ENCODE measurements at regions not wholly inside any gene's neighbourhood (a gene's known extent, or its start where the extent isn't known, plus 50 kb on each side); places are given as distances from the start of the nearest gene placed in this dataset.

DNA sequence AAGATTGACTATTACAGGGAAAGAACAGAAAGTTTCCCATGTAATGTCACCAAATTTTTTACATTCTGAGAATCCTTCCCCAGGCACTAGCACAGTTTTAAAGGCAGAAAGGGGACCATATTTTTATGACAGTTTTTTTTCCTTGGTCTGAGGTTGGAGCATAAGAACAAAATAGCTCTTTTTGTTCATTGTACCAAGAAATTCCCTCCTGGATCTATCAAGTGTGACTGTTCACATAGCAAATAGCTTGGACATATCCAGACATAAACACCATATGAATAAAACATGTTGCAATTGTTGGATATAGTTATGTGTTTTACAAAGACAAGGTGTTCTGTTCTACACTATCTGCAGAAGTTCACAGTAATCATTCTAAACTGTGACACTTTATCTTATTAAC is 182.4 kb upstream of the ADGRL2 start:
- H3K4me3 ChIP-seq (ENCODE audit: low read length) = no peak overlapping the region
- no peak for TF ChIP-seq ZNF274 (IDR thresholded peaks at IDR 0.05; ENCODE audit: low read depth, low read length)

DNA sequence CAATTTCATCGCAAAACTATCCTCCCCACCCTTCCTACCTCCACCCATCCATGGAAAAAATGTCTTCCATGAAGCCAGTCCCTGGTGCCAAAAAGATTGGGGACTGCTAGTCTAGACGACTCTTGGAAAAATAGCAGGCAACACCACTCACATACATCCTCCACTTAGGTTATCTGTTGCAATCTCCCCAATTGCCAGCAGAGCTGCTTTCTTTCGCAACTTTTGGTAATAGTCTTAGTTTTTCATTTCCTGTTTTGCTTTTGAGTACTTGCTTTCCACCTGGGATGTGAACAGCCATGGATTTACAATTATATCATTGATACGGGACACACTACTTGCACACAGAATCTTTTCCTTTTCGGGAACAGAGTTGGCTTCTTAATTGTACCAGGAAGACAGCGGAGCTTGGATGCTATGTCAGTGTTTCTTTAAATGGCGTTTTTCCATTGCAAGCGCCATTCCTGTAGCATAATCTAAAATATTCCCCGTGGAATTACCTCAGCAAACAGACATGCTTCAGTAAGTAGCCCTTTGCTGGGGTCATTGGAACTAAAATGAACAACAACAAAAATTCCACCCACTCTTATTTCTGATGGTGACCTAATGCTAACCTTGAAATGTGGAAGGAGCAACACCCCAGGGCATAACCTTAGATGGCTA is 183.3 kb upstream of the ADGRL2 start:
- TF ChIP-seq ZNF274 (IDR thresholded peaks at IDR 0.05; ENCODE audit: low read depth, low read length) = no peak
- H3K4me3 ChIP-seq (ENCODE audit: low read length) = no peak overlapping the region

DNA sequence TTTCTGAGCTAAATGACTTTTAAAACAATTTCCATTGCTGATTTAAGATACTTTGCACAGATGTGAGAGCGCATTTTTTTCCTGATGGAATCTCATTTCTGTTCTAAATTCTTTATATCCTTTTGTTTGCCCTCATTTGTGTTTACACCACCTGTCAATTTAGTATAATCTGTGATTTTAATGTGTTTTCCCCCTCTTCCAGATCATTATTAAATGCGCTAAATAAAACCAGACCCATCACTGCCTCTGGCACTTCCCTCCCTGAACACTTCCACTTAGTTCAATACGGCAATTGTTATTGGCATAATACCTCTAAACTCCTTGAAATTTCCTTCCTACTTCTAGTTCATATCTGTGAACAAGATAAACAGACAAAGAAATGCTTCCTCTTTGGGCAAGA is 186.9 kb upstream of the ADGRL2 start:
- no peak for TF ChIP-seq ZNF274 (IDR thresholded peaks at IDR 0.05; ENCODE audit: low read depth, low read length)
- no peak overlapping the region for H3K4me3 ChIP-seq (ENCODE audit: low read length)

DNA sequence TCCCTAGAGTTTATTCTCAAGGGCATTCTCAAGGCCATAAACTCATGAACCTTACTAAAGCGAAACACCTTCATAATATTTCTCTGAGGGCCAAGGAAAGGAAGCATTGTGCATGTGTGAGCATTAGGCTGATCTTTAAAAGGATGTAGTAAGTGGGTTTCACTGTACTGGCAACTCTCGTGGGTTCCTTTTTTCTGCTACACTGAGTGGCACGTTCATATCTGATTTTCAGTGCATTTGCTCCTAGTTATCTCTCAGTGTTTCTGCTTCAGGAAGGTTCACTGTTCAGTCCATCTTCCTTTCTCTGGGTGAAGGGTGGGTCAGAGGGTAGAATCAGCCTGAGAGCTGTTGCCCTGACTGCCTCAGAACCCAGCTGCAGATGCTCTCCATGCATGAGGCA is 192.8 kb upstream of the ADGRL2 start:
- H3K4me3 ChIP-seq (ENCODE audit: low read length) = no peak overlapping the region
- TF ChIP-seq ZNF274 (IDR thresholded peaks at IDR 0.05; ENCODE audit: low read depth, low read length) = no peak

DNA sequence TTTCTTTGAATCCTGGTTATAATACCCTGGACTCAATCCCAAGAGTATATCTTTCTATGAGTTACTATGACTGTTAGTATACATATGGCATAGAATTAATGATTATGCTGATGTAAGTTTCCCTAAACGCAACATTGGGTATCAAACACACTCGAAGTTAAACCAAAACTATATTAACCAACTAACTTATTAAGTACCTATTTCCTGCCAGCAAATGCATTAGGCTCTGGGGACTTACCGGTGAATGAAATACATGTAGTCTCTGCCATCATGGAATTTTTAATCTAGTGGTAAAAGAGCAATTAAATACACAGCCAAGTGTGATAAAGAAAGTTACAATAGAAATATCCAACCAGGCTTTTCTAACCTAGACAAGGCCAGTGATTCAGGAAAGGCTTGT is 193.6 kb upstream of the ADGRL2 start:
- no peak for TF ChIP-seq ZNF274 (IDR thresholded peaks at IDR 0.05; ENCODE audit: low read depth, low read length)
- H3K4me3 ChIP-seq (ENCODE audit: low read length) = no peak overlapping the region

DNA sequence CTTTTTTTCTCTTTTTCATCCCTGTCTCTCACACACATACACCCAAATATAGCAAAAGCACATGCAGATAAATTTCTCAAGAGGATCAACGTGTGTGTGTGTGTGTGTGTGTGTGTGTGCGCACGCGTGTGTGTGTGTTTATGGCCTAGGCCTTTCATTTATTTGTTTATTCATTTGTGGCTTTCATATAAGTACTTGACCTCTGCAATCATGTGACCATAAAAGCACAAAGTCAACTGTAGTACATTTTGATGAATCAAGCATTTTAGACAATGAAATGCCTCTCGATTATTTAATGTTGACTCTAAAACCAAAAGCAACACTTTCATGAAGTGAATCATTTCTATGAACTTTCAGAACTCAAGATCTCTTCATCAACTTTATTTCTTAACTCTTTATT is 194.1 kb upstream of the ADGRL2 start:
- H3K4me3 ChIP-seq (ENCODE audit: low read length) = no peak overlapping the region
- TF ChIP-seq ZNF274 (IDR thresholded peaks at IDR 0.05; ENCODE audit: low read depth, low read length) = no peak

DNA sequence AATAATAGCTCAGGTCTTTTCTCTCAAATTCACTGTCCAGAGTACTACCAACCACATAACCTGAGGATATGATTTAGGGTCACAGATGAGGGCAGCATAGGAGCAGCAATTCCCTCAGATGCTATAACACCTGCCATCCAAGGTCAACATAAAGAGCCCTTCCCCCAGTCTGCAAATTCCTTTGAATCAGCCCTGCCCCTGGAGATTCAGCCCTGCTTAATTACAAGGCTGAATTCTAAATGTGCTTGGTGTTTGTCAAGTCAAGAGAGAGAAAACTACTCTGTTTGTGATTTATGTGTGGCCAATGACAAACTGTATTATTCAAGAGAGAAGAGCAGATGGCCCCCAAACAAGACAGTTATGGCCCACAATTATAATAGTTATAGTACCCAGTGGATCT is 195.7 kb upstream of the ADGRL2 start:
- no peak overlapping the region for H3K4me3 ChIP-seq (ENCODE audit: low read length)
- TF ChIP-seq ZNF274 (IDR thresholded peaks at IDR 0.05; ENCODE audit: low read depth, low read length) = no peak

DNA sequence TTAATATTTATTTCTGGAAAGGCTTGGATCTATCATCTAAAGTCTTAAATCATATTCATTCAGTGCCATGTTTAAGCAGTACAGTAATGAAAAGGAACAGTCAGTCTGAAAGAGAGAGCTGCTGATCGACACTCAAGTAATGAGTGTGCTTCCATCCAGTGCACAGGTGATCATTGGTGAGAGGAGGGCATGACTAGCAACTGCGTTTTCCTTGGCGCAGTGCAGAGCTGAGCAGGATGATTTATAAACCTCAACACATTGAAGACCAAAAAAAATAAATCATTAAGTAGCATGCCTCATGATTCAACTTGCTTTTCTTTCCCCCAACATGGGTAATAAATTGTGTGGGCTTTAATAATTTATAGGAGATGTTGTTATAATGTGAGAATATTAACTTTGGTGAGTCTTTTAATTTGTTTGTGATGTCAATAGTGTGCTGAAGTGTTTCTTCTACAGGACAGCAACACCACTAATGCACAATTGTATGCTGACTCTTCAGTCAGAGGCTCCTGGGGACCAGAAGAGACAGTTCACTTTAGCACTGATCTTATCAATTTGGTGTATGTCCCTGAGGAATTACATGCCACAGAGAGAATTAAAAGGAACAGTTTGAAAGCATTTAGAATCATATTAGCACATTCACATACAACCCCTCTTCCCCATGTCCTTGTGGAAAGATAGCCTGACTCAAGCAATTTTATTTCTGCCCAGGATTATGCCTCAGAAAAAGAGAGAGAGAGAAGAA is 199.7 kb upstream of the ADGRL2 start:
- TF ChIP-seq ZNF274 (IDR thresholded peaks at IDR 0.05; ENCODE audit: low read depth, low read length) = no peak

DNA sequence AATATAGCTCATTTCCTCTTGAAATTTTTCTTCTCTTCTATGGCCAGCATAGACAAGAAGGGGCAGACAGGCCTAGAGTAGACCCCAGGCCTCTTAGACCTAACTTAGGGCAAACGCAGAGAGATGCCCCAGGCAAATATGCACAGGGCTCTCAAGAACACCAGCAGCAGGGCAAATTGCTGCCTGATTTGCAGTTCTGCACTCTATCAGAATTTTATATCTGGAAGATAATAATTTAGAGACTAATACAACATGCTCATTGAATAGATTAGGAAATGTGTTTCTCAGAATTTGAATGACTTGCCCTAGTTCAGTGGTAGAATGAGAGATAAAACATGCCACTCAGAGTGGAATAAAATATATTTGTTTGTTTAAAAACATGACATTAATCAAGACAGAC is 200.4 kb upstream of the ADGRL2 start:
- TF ChIP-seq ZNF274 (IDR thresholded peaks at IDR 0.05; ENCODE audit: low read depth, low read length) = no peak
- no peak overlapping the region for H3K4me3 ChIP-seq (ENCODE audit: low read length)

More for the DNA sequence above, 199.7 kb upstream of the ADGRL2 start:
- H3K4me3 ChIP-seq (ENCODE audit: low read length) = no peak overlapping the region

DNA sequence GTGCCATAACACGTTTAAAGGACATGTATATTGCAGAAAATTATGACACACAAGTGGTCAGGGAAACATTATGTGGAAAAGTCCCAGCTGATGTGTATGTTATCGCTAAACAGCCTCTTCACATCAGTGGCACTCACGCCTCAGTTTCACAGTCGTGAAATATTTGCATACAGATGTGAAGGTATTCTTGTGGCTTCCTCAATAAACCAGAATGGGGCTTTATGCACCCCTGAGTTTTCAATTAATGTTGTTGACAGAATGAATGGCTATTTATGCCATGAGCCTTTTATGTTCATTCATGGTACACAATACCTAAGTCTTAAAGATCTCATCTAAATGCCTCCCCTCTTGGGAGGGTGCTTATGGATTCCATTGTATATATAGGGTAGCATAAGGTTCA is 202.1 kb upstream of the ADGRL2 start:
- no peak for TF ChIP-seq ZNF274 (IDR thresholded peaks at IDR 0.05; ENCODE audit: low read depth, low read length)
- H3K4me3 ChIP-seq (ENCODE audit: low read length) = no peak overlapping the region

DNA sequence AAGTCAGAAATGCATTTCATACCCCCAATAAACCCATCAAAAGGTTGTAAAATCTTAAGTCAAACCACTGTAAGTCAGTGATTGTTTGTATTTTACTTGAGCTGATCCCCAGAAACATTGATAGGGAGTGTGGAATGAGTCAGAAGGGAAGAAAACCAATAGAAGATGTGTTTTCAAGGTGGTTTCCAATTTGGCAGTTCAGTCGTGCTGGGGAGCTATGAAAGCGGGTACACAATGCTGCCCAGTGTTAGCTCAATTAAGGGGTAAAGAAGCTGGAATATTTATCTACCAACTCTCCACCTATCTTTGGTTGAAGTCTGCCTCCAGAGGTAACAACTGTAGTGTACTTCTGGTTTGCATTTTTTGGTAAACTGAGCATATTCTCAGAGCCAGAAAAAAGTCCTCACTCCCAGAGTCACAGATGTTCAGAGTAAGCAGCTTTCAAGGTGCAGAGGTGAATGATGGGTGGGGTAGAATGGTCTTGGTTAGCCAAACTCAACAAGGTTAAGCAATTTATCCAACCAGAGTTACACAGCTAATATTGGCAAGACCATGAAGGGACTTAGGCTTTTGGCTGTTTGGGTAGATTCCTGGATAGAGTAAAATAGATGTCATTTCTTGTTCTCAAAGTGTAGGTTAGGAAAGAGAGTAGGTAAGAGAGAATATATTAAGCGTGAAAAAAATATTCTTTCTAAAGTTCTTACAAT is 202.9 kb upstream of the ADGRL2 start:
- H3K4me3 ChIP-seq (ENCODE audit: low read length) = no peak overlapping the region
- no peak for TF ChIP-seq ZNF274 (IDR thresholded peaks at IDR 0.05; ENCODE audit: low read depth, low read length)

DNA sequence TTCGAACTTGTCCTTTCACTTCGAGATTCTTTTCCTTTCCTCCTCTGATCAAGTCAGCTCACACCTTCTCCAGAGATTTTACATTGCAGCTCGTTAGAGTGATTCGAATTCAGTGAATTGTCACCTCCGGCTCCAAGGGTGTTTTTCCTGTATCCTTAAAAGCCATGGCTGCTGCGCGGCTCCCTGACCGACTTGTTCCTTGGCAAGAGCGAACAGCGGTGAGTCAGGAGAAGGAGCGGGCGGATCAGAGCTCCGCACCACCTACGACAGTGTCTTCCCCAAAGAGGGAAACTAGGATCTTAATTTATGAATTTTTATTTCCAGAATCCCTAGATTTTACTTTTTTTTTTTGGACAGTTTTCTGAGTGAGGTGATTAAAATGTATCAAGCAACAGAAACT is 204.4 kb upstream of the ADGRL2 start:
- H3K4me3 ChIP-seq (ENCODE audit: low read length) = no peak overlapping the region
- TF ChIP-seq ZNF274 (IDR thresholded peaks at IDR 0.05; ENCODE audit: low read depth, low read length) = no peak

DNA sequence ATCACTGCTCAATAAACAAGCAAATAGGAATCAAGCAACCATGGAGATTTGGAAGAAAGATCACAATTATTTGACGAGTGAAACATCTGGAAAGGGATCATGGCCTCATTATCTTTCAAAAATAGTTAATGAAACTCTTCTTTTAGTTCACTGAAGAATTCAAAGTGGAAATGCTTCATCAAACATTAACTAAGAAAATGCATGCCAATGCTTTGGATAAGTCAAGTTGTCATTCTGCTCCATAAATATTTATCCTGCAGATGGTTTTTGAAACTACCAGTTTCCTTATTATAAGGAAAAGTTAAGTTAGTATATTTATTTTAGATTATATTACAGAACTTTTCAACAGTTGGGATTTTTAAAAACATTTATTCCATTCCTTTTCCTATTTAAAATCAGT is 206.5 kb upstream of the ADGRL2 start:
- H3K4me3 ChIP-seq (ENCODE audit: low read length) = no peak overlapping the region
- TF ChIP-seq ZNF274 (IDR thresholded peaks at IDR 0.05; ENCODE audit: low read depth, low read length) = no peak

DNA sequence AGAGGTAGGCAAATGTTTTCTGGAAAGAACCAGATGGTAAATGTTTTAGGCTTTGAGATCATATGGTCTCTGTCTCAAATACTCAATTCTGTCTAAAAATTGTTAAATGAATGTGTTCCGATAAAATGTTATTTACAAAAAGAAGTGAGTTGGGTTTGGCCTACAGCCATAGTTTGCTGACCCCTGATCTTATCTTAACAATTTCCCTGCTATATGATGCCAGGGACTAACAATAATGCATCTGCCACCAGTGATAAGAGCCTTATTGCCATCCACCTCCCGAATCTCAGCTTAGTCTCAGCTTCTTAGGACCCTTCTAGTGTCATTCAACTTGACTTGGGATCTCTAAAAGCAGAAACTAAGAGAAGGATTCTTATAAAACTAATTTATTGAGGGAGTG is 208.5 kb upstream of the ADGRL2 start:
- TF ChIP-seq ZNF274 (IDR thresholded peaks at IDR 0.05; ENCODE audit: low read depth, low read length) = no peak
- no peak overlapping the region for H3K4me3 ChIP-seq (ENCODE audit: low read length)

DNA sequence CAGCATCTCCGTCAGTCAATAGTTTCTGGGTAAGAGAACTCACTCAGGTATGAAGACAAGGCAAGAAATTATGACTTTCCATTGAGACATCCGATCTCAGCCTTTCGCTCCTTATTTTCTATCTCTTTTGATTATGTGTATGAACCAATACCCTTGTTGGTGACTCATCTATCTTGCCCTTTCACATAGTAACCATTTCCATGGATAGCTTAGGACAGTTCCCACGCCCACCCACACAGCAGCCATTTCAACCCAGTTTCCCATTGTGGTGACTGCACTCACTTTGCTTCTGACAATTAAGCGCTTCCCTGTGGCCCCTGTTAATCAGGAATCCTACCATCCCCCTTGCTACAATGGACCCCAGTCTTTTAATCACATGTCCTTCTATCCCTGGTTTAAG is 210.6 kb upstream of the ADGRL2 start:
- no peak overlapping the region for H3K4me3 ChIP-seq (ENCODE audit: low read length)
- no peak for TF ChIP-seq ZNF274 (IDR thresholded peaks at IDR 0.05; ENCODE audit: low read depth, low read length)
